ENCODE measurements at regions not wholly inside any gene's neighbourhood (a gene's known extent, or its start where the extent isn't known, plus 50 kb on each side); places are given as distances from the start of the nearest gene placed in this dataset.

DNA sequence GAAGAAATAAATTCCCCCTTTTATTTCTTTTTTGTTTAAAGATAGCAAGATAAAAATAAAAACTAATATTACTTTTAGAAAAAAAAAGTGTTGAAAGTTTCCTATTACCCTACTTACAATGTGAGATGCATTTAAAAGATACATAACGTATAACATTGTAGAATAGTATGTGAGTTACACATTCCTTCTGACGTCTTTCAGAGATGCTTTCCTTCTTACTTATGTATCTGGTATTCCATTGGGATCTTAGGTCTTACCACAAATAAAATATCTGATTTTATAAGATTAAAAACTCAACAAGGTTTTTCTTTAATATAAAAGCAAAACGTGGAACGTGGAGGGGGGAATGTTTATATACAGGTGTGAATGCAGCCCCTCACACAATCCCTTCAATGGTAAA lies 147.2 kb upstream of the ETS2 start:
- TF ChIP-seq MAX (IDR thresholded peaks at IDR 0.05; ENCODE audit: insufficient read depth, insufficient read length) (no peak), POLR2A (IDR thresholded peaks at IDR 0.05; ENCODE audit: low read depth, low read length) (no peak), MYC (IDR thresholded peaks at IDR 0.05; ENCODE audit: low read depth, low read length) (no peak), EZH2 (IDR thresholded peaks at IDR 0.05; ENCODE audit: borderline replicate concordance, low read depth, low read length, severe bottlenecking) (no peak), POLR2AphosphoS5 (IDR thresholded peaks at IDR 0.05; ENCODE audit: insufficient read depth, low read depth, low read length) (no peak), JUN (IDR thresholded peaks at IDR 0.05; ENCODE audit: borderline replicate concordance, insufficient read depth, insufficient read length, low read depth) (no peak), FOS (IDR thresholded peaks at IDR 0.05; ENCODE audit: borderline replicate concordance, insufficient read depth, low read length) (no peak), GATA2 (IDR thresholded peaks at IDR 0.05; ENCODE audit: insufficient read depth, insufficient read length, low read depth, low read length) (no peak)
- TF ChIP-seq, protein P1, sequence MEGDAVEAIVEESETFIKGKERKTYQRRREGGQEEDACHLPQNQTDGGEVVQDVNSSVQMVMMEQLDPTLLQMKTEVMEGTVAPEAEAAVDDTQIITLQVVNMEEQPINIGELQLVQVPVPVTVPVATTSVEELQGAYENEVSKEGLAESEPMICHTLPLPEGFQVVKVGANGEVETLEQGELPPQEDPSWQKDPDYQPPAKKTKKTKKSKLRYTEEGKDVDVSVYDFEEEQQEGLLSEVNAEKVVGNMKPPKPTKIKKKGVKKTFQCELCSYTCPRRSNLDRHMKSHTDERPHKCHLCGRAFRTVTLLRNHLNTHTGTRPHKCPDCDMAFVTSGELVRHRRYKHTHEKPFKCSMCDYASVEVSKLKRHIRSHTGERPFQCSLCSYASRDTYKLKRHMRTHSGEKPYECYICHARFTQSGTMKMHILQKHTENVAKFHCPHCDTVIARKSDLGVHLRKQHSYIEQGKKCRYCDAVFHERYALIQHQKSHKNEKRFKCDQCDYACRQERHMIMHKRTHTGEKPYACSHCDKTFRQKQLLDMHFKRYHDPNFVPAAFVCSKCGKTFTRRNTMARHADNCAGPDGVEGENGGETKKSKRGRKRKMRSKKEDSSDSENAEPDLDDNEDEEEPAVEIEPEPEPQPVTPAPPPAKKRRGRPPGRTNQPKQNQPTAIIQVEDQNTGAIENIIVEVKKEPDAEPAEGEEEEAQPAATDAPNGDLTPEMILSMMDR (IDR thresholded peaks at IDR 0.05; ENCODE audit: extremely low read depth in 1 of 2, insufficient read depth in 1 of 2, low read depth in 1 of 2, low read length in 2 of 2), result no peak

Data from endothelial cell of umbilical vein (primary cell).